Tibial nerve (tissue), 4 donors: ENCODE measurements at regions not wholly inside any gene's neighbourhood (a gene's known extent, or its start where the extent isn't known, plus 50 kb on each side); places are given as distances from the start of the nearest gene placed in this dataset.
"Not testable (repeated sequence)": the region's sequence is repeated elsewhere in the genome, so short reads cannot be mapped to it uniquely, and the experiment has no call there.

Experiments
- DNase-seq, 2 donors: peaks; one replicate each; pipeline ENCODE4 v3.0.0-alpha.2; 2019; ENCODE audit warnings: low spot score in 2 of 2
- H3K27ac ChIP-seq, 4 donors: fragments of 200-600 bp; sonication (generic) in 3 of 4; one replicate each; pipeline ENCODE4 v1.5.1; 2017 to 2019; ENCODE audit warnings: mild to moderate bottlenecking in 1 of 4
- H3K27me3 ChIP-seq, 2 donors: fragments of 200-600 bp; sonication (generic) in 1 of 2; one replicate each; pipeline versions ENCODE4 v1.5.1 to v1.6.0; 2017 to 2019
- H3K36me3 ChIP-seq, 3 donors: fragments of 200-600 bp; sonication (generic); one replicate each; pipeline ENCODE4 v1.5.1; 2018 to 2019
- H3K4me1 ChIP-seq, 4 donors: fragments of 200-600 bp; sonication (generic) in 3 of 4; one replicate each; pipeline ENCODE4 v1.5.1; 2017 to 2019
- H3K4me3 ChIP-seq, 4 donors: fragments of 200-600 bp; sonication (generic) in 3 of 4; one replicate each; pipeline ENCODE4 v1.5.1; 2017 to 2019; ENCODE audit warnings: mild to moderate bottlenecking in 1 of 4, moderate library complexity in 1 of 4
- H3K9me3 ChIP-seq, 4 donors: fragments of 200-600 bp; sonication (generic) in 3 of 4; one replicate each; pipeline ENCODE4 v1.5.1; 2017 to 2019
- CTCF ChIP-seq, 5 experiments: fragments of 200-600 bp in 3 of 5; fragments of 450-650 bp in 2 of 5; sonication (generic) in 3 of 5; IDR thresholded peaks; one replicate each; pipeline ENCODE4 v1.5.1; 2016 to 2019; ENCODE audit warnings: antibody characterized with exemption in 5 of 5, mild to moderate bottlenecking in 3 of 5, moderate library complexity in 2 of 5
- EP300 ChIP-seq, 2 donors: sonication (generic); formaldehyde crosslinking; IDR thresholded peaks; one replicate each; pipeline ENCODE4 v1.6.1; 2017; ENCODE audit warnings: antibody characterized with exemption in 2 of 2, mild to moderate bottlenecking in 1 of 2
- POLR2A ChIP-seq, 2 donors: fragments of 450-650 bp; IDR thresholded peaks; one replicate each; pipeline ENCODE4 v1.6.1; 2017; ENCODE audit warnings: antibody characterized with exemption in 2 of 2, mild to moderate bottlenecking in 2 of 2, moderate library complexity in 2 of 2
- WGBS, 2 donors: methylation state at CpG; one replicate each; pipeline ENCODE4 v1.1.5; 2018; 5-methylcytosine and 5-hydroxymethylcytosine counted together

DNA sequence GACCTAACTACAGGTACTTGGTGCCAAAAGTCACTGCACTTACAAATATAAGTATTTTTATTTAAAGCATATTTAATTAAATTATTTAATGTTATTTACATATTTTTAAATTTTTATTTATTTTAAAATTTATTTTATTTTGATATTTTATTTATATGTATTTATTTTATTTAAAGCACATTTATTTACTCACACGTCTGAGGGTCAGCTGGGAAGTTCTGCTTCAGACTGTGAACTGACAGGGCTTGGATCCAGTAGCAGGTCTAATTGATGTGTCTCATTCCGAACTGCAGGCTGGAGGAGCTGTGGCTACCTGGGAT lies 392.5 kb downstream of the GBA3 start:
- 81 to 84% methylated on average over 2 of the region's 2 CpGs for WGBS, 2 donors
- Histone ChIP-seq H3K4me1 (no peaks in the 10 kb centered on the region), H3K27me3 (no peaks in the 10 kb centered on the region), H3K4me3 (no peak overlapping the region), H3K27ac (no peak overlapping the region), H3K9me3 (peaks cover 0 to 4% (median 0%) of the 10 kb centered on the region in 4 donors), H3K36me3 (no peaks in the 10 kb centered on the region)
- TF ChIP-seq EP300 (IDR thresholded peaks at IDR 0.05) = no peak
- no peak for TF ChIP-seq CTCF (IDR thresholded peaks at IDR 0.05)
- TF ChIP-seq POLR2A (IDR thresholded peaks at IDR 0.05) = no peak
- DNase-seq = no peak

- DNase-seq = no peak
- 80 to 87% methylated on average over 3 of the region's 3 CpGs for WGBS, 2 donors
- Histone ChIP-seq H3K27ac (no peak overlapping the region), H3K4me1 (no peaks in the 10 kb centered on the region), H3K9me3 (peaks cover 0 to 9% (median 0%) of the 10 kb centered on the region in 4 donors), H3K27me3 (no peaks in the 10 kb centered on the region), H3K4me3 (no peak overlapping the region), H3K36me3 (no peaks in the 10 kb centered on the region)
- TF ChIP-seq EP300 (IDR thresholded peaks at IDR 0.05) (no peak), POLR2A (IDR thresholded peaks at IDR 0.05) (no peak), CTCF (IDR thresholded peaks at IDR 0.05) (no peak)
Measured at GRCh38 chr4:23084559-23085248, 392.0 kb downstream of the GBA3 start.

DNA sequence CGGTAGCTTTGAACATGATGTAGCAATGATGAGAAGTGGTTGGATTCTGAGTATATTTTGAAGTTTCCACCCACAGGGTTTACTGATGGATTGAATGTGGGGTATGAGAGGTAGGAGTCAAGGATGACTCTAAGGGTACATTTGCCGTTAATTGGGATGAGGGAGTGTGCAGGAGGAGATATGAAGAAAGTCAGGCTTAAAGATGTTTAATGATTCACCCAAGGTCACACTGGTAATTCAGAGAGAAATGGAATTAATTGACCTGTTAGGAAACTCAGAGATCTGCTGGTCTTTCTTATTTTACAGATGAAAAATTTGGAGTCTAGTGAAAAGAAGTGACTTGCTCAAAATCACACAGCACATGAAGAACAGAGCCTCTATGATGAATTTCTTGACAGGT lies 390.7 kb downstream of the GBA3 start:
- Histone ChIP-seq H3K36me3 (no peaks in the 10 kb centered on the region), H3K9me3 (peaks cover 0 to 17% (median 0%) of the 10 kb centered on the region in 4 donors), H3K4me1 (no peaks in the 10 kb centered on the region), H3K27me3 (no peaks in the 10 kb centered on the region), H3K27ac (no peak overlapping the region), H3K4me3 (no peak overlapping the region)
- DNase-seq = no peak
- 64 to 91% methylated on average over 2 of the region's 2 CpGs for WGBS, 2 donors
- TF ChIP-seq CTCF (IDR thresholded peaks at IDR 0.05) (no peak), EP300 (IDR thresholded peaks at IDR 0.05) (no peak), POLR2A (IDR thresholded peaks at IDR 0.05) (no peak)

DNA sequence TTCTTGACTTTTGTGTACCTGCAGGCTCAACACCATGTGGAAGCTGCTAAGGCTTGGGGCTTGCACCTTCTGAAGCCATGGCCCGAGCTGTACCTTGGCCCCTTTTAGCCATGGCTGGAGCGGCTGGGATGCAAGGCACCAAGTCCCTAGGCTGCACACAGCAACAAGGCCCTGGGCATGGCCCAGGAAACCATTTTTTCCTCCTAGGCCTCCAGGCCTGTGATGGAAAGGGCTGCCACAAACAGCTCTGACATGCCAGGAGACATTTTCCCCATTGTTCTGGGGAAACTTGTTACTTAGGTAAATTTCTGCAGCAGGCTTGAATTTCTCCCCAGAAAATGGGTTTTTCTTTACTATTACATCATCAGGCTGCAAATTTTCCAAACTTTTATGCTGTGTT lies 387.4 kb downstream of the GBA3 start:
- H3K36me3 ChIP-seq, H3K27me3 ChIP-seq, DNase-seq, H3K4me1 ChIP-seq, H3K4me3 ChIP-seq, H3K27ac ChIP-seq: not testable (repeated sequence)
- WGBS, 2 donors = 86% methylated on average over 2 of the region's 2 CpGs; no CpG with 5 or more reads in 1 of the 2 donors
- H3K9me3 ChIP-seq = peaks cover 0 to 17% (median 0%) of the 10 kb centered on the region in 4 donors

DNA sequence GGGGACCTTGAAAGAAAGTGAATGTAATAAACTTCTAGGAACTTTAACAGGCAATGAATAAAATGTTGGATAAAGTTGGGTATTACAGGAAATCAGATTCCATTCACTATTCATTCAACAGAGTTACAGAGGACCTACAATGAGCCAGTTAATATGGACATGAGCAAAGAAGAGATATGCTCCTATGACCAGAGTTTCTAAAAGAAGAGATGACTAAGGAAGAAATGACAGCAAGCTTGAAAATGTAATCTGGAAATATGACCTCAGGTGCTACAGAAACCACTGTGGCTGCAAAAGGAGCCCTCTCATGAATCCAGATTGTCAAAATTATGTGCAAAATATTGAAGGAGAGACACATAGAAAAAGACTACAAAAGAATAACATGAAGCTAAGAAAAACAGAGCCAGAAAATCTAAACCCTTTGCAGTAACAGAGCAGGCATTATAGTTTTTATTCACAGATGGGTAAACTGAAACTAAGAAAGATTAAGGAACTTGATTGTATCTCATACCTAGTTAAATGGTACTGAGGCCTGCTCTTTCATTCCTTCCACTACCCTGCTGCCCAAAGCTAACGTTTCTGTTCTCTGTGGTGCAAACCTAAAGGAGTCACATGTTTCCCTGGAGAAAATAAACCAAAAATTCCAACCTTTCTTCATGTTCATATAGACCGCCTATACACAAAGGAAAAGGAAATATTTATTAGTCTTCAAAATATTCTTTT lies 378.3 kb downstream of the GBA3 start:
- no peak overlapping the region for H3K4me3 ChIP-seq
- no peaks in the 10 kb centered on the region for H3K27me3 ChIP-seq
- no peaks in the 10 kb centered on the region for H3K36me3 ChIP-seq
- WGBS, 2 donors = 63 to 65% methylated on average over 2 of the region's 2 CpGs
- H3K27ac ChIP-seq = no peak overlapping the region
- TF ChIP-seq CTCF (IDR thresholded peaks at IDR 0.05) (no peak), EP300 (IDR thresholded peaks at IDR 0.05) (no peak), POLR2A (IDR thresholded peaks at IDR 0.05) (no peak)
- H3K4me1 ChIP-seq = no peaks in the 10 kb centered on the region
- no peak for DNase-seq
- no peaks in the 10 kb centered on the region for H3K9me3 ChIP-seq
